Activated CD4-positive, alpha-beta T cell treated with anti-CD3 and anti-CD28 coated beads, Interleukin-2, amount 10 ng/mL, durations not matched to agents 7 days and 5 days (primary cell): ENCODE measurements at regions not wholly inside any gene's neighbourhood (a gene's known extent, or its start where the extent isn't known, plus 50 kb on each side); places are given as distances from the start of the nearest gene placed in this dataset.

ENCODE experiments used
- CTCF ChIA-PET: fragments of 350-600 bp; sonication (Branson Sonifier 250); formaldehyde crosslinking; loops from one replicate; lab custom pipeline; 2021; ENCODE audit warnings: antibody characterized with exemption; lab: Charles Lee
- POLR2A ChIA-PET: fragments of 350-600 bp; sonication (Branson Sonifier 250); formaldehyde crosslinking; loops from one replicate; lab custom pipeline; 2021; ENCODE audit warnings: antibody characterized with exemption; lab: Charles Lee
- DNase-seq: peaks from one replicate; pipeline ENCODE4 v3.0.0-alpha.2; 2020
- H3K27ac Mint-ChIP-seq: one replicate; pipeline ENCODE4 v1.8.0; 2021; ENCODE audit warnings: mild to moderate bottlenecking, moderate library complexity, mixed read lengths
- H3K27me3 Mint-ChIP-seq: one replicate; pipeline ENCODE4 v1.8.0; 2021; ENCODE audit warnings: mixed read lengths
- H3K36me3 Mint-ChIP-seq: one replicate; pipeline ENCODE4 v1.8.0; 2021; ENCODE audit warnings: low read depth, mixed read lengths
- H3K4me1 Mint-ChIP-seq: one replicate; pipeline ENCODE4 v1.8.0; 2021; ENCODE audit warnings: mixed read lengths
- H3K4me3 Mint-ChIP-seq: one replicate; pipeline ENCODE4 v1.8.0; 2021; ENCODE audit warnings: mild to moderate bottlenecking, moderate library complexity, mixed read lengths
- H3K9me3 Mint-ChIP-seq: one replicate; pipeline ENCODE4 v1.8.0; 2021; ENCODE audit warnings: mixed read lengths

DNA sequence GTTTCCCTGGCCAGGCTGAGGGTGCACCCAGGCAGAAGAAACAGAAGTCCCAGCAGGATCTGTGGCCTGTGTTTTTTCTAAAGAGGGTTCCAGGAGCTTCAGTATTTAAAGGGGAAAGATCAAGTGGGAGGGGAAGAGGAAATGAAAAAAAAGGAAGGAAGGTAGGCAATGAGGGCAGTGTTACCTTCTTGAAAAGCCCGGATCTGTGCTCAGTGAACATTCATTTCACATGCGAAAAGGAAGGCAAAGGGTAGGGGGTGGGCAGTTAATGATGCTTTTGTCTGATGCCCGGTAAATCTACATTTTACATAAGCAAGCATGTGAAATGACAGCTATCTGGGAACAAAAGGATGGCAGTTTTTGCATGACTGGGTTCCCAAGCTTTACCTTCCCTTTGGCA is 326.2 kb downstream of the UQCRFS1 start:
- no peak for DNase-seq
- H3K36me3 Mint-ChIP-seq: no peaks in the 10 kb centered on the region
- no peak overlapping the region for H3K27ac Mint-ChIP-seq
- H3K4me3 Mint-ChIP-seq: no peak overlapping the region
- ChIA-PET CTCF (no interaction called here), POLR2A (no interaction called here)
- H3K4me1 Mint-ChIP-seq: no peaks in the 10 kb centered on the region
- no peaks in the 10 kb centered on the region for H3K9me3 Mint-ChIP-seq
- H3K27me3 Mint-ChIP-seq: no peaks in the 10 kb centered on the region

DNA sequence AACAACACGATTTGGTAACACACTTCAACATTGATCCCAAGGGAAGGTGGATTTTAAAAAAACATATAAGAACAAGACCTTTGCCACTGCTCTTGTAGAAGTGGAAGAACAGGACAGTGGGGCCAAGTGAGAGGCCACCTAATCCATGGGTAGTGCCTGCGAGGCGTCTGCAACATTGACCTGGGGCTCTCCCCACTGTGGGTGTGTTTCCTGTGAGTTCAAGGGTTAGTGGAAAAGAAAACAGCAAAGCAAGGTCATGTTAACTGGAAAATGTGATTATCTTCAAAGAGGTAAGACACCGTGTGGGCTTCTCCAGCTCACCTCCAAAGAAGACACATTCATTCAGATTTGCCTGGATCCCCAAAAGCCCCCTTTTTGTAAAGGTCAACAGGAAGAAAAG is 327.0 kb downstream of the UQCRFS1 start:
- Mint-ChIP-seq H3K36me3 (no peaks in the 10 kb centered on the region), H3K27ac (no peak overlapping the region), H3K4me3 (no peak overlapping the region), H3K9me3 (no peaks in the 10 kb centered on the region), H3K27me3 (no peaks in the 10 kb centered on the region), H3K4me1 (no peaks in the 10 kb centered on the region)
- ChIA-PET POLR2A (no interaction called here), CTCF (no interaction called here)
- no peak for DNase-seq

DNA sequence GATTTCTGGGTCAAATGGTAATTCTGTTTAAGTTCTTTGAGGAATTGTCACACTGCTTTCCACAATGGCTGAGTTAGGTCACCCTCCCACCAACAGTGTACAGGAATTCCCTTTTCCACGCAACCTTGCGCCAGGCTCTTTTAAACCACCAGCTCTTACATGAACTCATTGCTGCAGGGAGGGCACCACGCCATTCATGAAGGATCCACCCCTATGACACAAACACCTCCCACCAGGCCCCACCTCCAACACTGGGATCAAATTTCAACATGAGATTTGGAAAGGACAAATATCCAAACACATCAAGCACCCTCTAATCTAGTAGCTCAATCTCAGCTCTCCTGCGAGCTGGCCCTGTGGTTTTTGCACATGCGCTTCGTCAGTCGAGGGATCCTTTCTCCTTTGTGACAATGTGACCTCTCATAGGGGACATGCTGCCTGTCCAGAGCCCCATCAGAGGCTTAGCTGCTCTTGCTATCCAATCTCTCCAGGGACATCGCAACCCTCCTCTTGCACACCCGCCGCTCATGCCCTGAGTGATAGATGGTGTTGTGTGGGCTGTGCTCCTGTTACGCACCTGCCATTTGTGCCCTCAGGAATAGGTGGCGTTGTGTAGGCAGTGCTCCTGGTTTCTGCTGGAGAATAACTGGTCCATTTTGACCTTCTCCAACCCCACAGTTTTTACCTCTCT is 328.0 kb downstream of the UQCRFS1 start:
- Mint-ChIP-seq H3K36me3 (no peaks in the 10 kb centered on the region), H3K27me3 (no peaks in the 10 kb centered on the region), H3K27ac (no peak overlapping the region), H3K4me3 (no peak overlapping the region), H3K9me3 (no peaks in the 10 kb centered on the region), H3K4me1 (no peaks in the 10 kb centered on the region)
- ChIA-PET POLR2A (no interaction called here), CTCF (no interaction called here)
- DNase-seq: no peak

DNA sequence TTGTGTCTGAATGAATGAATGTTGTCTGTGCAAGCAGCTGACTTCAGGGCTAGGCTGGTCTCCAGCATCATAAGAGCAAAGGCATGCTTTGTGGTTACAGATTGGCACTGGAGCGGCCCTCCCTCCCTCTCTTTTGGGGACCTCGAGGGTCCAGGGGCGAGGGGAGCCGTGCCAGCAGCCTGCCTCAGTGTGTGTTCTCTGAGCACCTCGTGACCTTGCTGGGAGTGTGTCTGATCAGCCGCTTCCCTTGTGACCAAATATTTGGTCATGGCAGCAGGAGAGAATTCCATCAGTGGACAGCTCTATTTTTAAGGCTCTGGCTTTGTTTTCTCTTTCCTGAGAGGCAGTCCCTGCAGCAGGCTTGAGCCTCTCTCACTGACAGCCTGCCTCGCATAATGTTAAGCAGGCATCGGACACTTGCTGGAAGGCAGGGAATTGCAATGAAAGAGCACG is 329.7 kb downstream of the UQCRFS1 start:
- ChIA-PET CTCF (no interaction called here), POLR2A (no interaction called here)
- no peaks in the 10 kb centered on the region for H3K27me3 Mint-ChIP-seq
- H3K27ac Mint-ChIP-seq: no peak overlapping the region
- no peaks in the 10 kb centered on the region for H3K4me1 Mint-ChIP-seq
- no peak overlapping the region for H3K4me3 Mint-ChIP-seq
- no peaks in the 10 kb centered on the region for H3K9me3 Mint-ChIP-seq
- no peak for DNase-seq
- H3K36me3 Mint-ChIP-seq: no peaks in the 10 kb centered on the region

DNA sequence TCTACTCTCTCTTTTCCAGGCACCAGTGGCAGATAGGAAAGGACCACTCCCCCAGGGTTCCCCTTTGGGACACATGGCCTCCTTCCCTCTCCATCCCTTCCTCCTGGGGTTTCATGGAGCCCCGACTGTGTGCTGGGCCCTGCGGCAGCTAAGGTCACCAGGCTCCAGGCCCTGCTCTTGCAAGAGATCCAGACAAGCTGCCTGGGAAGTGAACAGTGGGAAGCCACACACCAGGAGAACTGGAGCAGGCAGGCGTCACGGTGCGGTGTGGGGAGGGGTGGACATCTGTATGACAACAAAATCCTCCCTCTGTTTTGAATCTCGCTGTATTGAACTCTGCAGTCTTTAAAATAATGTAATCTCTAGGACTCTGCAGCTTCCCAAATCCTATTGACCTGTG is 330.1 kb downstream of the UQCRFS1 start:
- POLR2A ChIA-PET: no interaction called here
- Mint-ChIP-seq H3K4me1 (no peaks in the 10 kb centered on the region), H3K4me3 (no peak overlapping the region), H3K27me3 (no peaks in the 10 kb centered on the region), H3K9me3 (no peaks in the 10 kb centered on the region), H3K27ac (no peak overlapping the region), H3K36me3 (no peaks in the 10 kb centered on the region)
- no peak for DNase-seq
- CTCF ChIA-PET: no interaction called here

DNA sequence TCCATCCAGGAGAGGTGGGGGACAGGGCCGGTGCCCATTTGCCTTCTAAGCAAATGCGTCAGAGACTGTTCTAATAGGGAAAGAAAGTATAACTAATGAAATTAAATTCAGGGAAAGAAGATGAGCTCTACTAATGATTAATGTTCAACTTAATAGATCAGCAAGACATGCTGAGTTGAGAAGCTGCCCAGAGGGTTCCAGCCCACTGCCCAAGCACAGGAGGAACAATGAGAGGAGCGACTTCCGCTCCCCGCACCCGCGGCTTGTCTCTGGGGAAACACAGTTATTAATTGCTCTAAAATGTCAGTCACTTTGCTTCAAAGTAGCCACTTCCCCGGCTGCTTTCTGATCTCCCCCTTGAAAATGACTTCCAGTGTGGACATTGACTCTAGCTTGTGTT is 331.3 kb downstream of the UQCRFS1 start:
- Mint-ChIP-seq H3K36me3 (no peaks in the 10 kb centered on the region), H3K4me3 (no peak overlapping the region), H3K27ac (no peak overlapping the region), H3K4me1 (no peaks in the 10 kb centered on the region), H3K9me3 (no peaks in the 10 kb centered on the region), H3K27me3 (no peaks in the 10 kb centered on the region)
- no peak for DNase-seq
- CTCF ChIA-PET: no interaction called here
- POLR2A ChIA-PET: no interaction called here

DNA sequence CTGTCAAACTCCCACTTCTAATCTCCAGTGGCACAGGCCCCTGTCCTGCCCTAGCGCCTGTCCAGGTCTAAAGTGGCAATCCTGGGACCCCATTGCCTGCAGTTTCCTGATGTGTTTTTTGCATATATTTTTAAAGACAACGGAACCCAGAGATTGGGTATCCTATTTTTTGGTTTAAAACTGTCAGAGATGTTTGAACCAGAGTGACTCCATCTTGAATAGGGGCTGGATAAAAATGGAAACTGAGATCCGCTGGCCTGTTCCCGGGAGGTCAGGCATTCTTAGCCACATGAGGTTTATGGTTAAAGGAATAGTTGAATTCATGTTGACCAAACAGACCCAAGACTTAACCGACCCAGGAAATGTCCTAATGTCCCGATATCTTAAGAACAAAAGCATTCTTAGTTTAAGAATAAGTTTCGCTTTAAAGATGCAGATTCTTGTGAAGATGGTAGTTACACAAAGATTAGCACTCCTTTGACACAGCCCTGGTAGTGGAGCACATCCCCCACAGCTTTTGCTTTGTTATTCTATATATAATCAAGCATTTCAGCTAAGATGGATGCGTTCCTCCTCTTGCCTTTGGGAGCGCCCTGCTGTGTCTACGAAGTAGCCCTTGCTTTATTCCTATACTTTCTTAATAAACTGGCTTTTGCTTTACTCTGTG is 332.1 kb downstream of the UQCRFS1 start:
- no peak for DNase-seq
- no peak overlapping the region for H3K4me3 Mint-ChIP-seq
- no peaks in the 10 kb centered on the region for H3K9me3 Mint-ChIP-seq
- ChIA-PET CTCF (no interaction called here), POLR2A (no interaction called here)
- H3K27me3 Mint-ChIP-seq: no peaks in the 10 kb centered on the region
- H3K27ac Mint-ChIP-seq: no peak overlapping the region
- H3K4me1 Mint-ChIP-seq: no peaks in the 10 kb centered on the region
- no peaks in the 10 kb centered on the region for H3K36me3 Mint-ChIP-seq

DNA sequence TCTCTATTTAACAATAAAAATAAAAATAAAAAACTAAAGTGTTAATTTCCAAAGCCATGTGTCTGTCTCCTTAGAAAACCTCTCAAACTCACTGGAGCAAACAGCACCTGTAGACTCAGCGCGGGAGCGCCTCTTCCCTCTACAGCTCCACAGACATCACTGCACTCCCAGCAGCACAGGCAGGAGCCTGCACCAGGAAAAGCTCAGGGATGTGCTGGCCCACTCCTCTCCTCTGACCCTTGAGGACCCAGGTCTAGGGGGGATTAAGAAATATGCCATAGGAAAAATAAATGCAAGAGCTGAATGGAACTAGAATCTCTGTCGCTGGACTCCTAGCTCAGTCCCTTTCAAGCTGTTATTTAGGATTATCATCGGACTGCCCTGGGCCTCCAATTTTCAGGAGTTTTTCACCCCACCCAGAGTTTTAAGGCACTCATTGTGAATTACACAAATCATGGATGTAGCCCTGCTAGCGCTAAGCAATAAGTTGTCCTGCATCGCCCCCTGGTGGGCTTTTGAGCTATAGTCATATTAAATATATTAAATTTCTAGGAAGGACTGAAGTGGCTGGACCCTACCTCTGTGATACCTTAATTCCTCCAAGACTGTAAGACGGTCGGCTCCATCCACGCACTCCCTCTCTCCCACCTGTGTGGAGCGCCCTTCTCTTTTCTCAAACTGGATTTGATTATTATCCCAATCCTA is 333.9 kb downstream of the UQCRFS1 start:
- no peaks in the 10 kb centered on the region for H3K4me1 Mint-ChIP-seq
- DNase-seq: peak; percentile 71
- ChIA-PET POLR2A (no interaction called here), CTCF (interaction anchor here (0.6 to 0.7 kb wide), 5 partner anchors 12 to 1703 kb away, joined by 3 to 5 read pairs (median 3); no protein-coding TSS in a partner anchor)
- no peaks in the 10 kb centered on the region for H3K9me3 Mint-ChIP-seq
- H3K27me3 Mint-ChIP-seq: no peaks in the 10 kb centered on the region
- H3K4me3 Mint-ChIP-seq: no peak overlapping the region
- H3K27ac Mint-ChIP-seq: no peak overlapping the region
- no peaks in the 10 kb centered on the region for H3K36me3 Mint-ChIP-seq

DNA sequence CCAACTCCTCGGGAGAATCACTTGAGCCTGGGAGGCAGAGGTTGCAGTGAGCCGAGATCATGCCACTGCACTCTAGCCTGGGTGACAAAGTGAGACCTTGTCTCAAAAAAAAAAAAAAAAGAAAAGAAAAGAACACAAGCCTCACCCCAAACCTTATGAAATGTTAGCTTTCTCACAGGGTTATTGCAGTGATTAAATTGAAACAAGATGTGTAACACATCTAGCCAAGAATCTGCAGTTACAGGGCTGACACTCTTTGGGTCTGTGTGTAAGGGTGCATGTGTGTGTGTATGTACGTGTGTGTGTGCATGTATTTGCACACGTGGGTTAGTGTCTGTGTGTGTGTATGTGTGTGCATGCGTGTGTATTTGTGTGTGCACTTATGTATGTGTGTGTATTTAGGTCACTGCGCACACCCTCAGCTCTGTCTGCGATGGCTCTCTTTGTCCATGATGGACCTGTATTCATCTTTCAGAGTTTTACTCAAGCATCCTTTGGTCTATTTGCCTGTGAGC is 336.3 kb downstream of the UQCRFS1 start:
- CTCF ChIA-PET: no interaction called here
- Mint-ChIP-seq H3K9me3 (no peaks in the 10 kb centered on the region), H3K4me1 (no peaks in the 10 kb centered on the region), H3K27me3 (no peaks in the 10 kb centered on the region), H3K27ac (no peak overlapping the region), H3K4me3 (no peak overlapping the region), H3K36me3 (no peaks in the 10 kb centered on the region)
- no peak for DNase-seq
- POLR2A ChIA-PET: no interaction called here

DNA sequence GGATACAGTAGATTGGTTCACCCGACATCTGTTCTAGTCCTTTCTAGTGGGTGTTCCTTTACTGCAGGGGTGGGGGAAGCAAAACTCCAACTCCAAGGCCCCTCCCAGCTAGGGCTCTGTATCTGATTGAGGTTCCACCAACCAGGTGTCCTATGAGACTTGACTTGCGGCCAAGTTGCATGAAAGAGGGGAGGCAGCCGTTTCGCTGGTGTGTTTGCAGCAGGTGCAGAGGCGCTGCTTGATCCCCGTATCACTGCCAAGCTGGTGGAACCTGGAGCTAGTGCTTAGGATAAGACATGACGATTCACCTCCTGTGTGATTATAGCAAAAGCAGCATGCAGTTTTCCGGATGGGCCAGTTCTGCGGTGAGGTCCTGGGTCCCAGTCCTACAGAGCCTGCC is 338.2 kb downstream of the UQCRFS1 start:
- Mint-ChIP-seq H3K36me3 (no peaks in the 10 kb centered on the region), H3K9me3 (no peaks in the 10 kb centered on the region), H3K4me1 (no peaks in the 10 kb centered on the region), H3K27ac (no peak overlapping the region), H3K27me3 (no peaks in the 10 kb centered on the region), H3K4me3 (no peak overlapping the region)
- ChIA-PET POLR2A (no interaction called here), CTCF (no interaction called here)
- no peak for DNase-seq

DNA sequence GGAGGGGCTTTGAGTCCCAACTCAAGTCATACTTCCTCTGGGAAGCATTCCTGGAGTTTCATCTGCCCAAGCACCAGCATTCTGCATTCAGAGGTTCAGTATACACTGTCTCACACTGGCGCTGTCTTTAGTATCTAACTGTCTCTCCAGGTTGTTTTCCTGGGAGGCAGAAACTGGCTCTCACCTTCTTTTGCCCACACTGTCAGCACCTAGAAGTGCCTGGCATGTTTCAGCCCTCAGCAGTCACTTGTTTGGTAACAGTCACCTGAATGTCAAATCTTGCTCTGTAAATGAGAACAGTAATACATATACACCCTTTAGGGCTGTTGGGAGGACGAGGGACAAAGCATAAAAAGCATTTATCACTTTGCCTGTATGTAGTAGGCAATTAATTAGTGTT is 339.6 kb downstream of the UQCRFS1 start:
- no peaks in the 10 kb centered on the region for H3K9me3 Mint-ChIP-seq
- ChIA-PET CTCF (no interaction called here), POLR2A (no interaction called here)
- H3K36me3 Mint-ChIP-seq: no peaks in the 10 kb centered on the region
- no peaks in the 10 kb centered on the region for H3K27me3 Mint-ChIP-seq
- no peak for DNase-seq
- no peaks in the 10 kb centered on the region for H3K4me1 Mint-ChIP-seq
- no peak overlapping the region for H3K4me3 Mint-ChIP-seq
- no peak overlapping the region for H3K27ac Mint-ChIP-seq

DNA sequence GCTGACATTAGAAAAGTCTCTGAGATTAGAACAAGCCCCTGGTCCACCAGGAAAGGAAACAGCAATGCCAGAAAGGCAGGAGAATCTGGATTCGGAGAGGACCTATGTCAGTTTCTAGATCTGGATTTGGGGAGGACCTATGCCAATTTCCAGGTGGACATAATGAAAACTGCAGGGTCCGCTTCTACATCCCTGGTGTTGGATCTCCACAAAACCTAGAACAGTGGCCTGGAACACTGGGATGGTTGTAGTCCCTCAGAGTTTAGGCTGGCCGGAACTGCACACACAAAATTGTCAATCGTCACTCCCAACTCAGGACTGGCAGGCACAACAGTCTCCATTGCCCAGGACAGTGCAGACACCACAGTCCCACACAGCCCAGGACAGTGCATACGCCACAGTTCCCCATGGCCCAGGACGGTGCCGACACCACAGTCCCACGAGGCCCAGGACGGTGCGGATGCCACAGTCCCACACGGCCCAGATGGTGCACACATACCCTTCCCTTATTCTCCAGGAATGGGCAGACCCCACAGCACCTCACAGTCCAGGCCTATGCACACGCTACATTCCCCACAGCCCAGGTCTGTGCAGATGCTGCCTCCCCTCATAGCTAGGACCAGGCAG is 341.7 kb downstream of the UQCRFS1 start:
- CTCF ChIA-PET: no interaction called here
- POLR2A ChIA-PET: no interaction called here
- Mint-ChIP-seq H3K9me3 (no peaks in the 10 kb centered on the region), H3K36me3 (no peaks in the 10 kb centered on the region), H3K4me1 (no peaks in the 10 kb centered on the region), H3K4me3 (no peak overlapping the region), H3K27me3 (no peaks in the 10 kb centered on the region), H3K27ac (no peak overlapping the region)
- DNase-seq: no peak

DNA sequence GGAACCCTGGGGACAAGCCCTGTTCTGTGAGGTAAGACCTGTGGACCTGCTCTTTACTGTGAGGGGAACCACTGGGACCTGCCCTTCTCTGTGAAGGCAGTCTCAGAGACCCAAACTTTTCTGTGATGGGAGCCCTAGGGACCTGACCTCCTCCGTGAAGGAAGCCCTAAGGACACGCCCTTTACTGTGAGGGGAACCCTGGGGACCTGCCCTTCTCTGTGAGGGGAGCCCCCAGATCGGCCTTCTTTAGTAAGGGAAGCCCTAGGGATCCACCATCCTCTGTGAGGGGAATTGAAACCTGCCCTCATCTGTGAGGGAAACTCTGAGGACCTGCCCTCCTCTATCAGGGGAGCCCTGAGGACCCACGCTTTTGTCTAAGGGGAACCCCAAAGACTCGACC is 343.5 kb downstream of the UQCRFS1 start:
- CTCF ChIA-PET: no interaction called here
- POLR2A ChIA-PET: no interaction called here
- Mint-ChIP-seq H3K4me1 (no peaks in the 10 kb centered on the region), H3K9me3 (no peaks in the 10 kb centered on the region), H3K36me3 (no peaks in the 10 kb centered on the region), H3K27ac (no peak overlapping the region), H3K27me3 (no peaks in the 10 kb centered on the region), H3K4me3 (no peak overlapping the region)
- DNase-seq: no peak
